SH-SY5Y (cell line): ENCODE measurements at regions not wholly inside any gene's neighbourhood (a gene's known extent, or its start where the extent isn't known, plus 50 kb on each side); places are given as distances from the start of the nearest gene placed in this dataset.

Experiments used
- GATA2 ChIP-seq: IDR thresholded peaks from 2 replicates; pipeline ENCODE4 v1.6.1; 2011; ENCODE audit warnings: mild to moderate bottlenecking, low read depth, low read length
- GATA3 ChIP-seq: IDR thresholded peaks from 2 replicates; pipeline ENCODE4 v1.6.1; 2011; ENCODE audit warnings: low read depth, mild to moderate bottlenecking, low read length, moderate library complexity

DNA sequence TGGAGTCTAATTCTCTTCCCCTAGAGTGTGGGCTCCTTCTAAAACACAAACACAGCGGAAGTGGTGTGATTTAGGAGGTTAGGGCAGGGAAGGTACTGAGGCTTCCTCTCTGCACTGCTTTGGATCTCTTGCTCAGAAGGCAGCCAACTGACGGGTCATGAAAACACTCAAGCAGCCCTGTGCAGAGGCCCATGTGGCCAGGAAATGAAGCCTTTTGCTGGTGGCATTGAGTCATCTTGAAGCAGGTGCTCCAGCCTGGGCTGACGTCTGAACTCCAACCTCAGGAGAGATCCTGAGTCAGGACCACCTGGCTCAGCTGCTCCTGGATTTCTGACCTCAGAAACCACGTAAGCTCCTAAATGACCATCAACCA lies 72.9 kb downstream of the MRM1 start:
- TF ChIP-seq GATA2 (no peak), GATA3 (no peak)
